RWPE1 (cell line): ENCODE measurements at regions not wholly inside any gene's neighbourhood (a gene's known extent, or its start where the extent isn't known, plus 50 kb on each side); places are given as distances from the start of the nearest gene placed in this dataset.

Experiments used
- CTCF ChIA-PET: fragments of 350-600 bp; sonication (Branson Sonifier 250); formaldehyde crosslinking; extraction: SDS; loops from one replicate; lab custom pipeline; 2021; lab: Yijun Ruan, JAX
- POLR2A ChIA-PET: fragments of 400-600 bp; formaldehyde crosslinking; extraction: SDS; loops from one replicate; lab custom pipeline; 2020; ENCODE audit warnings: antibody characterized with exemption; ENCODE audit not compliant: low non-redundant PET; lab: Yijun Ruan, JAX
- DNase-seq: peaks from one replicate; pipeline ENCODE4 v3.0.0; 2012; ENCODE audit warnings: low spot score
- H3K27ac ChIP-seq: fragments of 450-650 bp; 2 replicates; pipeline ENCODE4 v1.5.1; 2017
- CTCF ChIP-seq: fragments of 450-650 bp; conservative IDR thresholded peaks from 2 replicates; pipeline ENCODE4 v1.5.1; 2017; ENCODE audit warnings: low read depth, mild to moderate bottlenecking

- H3K27ac ChIP-seq, result no peak overlapping the region
- POLR2A ChIA-PET, result no interaction called here
- no peak for TF ChIP-seq CTCF
- CTCF ChIA-PET, result no interaction called here
- no peak for DNase-seq
Observed at GRCh38 chr4:35760807-35761206, 483.5 kb downstream of the ARAP2 start.

GRCh38 chr4:35771571-35771970 lies 472.7 kb downstream of the ARAP2 start:
- DNase-seq, result no peak
- POLR2A ChIA-PET, result no interaction called here
- CTCF ChIA-PET, result interaction anchor here (0.5 kb wide), 1 partner anchor 430 kb away, joined by 4 read pairs; no protein-coding TSS in a partner anchor
- TF ChIP-seq CTCF, result no peak
- H3K27ac ChIP-seq, result no peak overlapping the region

GRCh38 chr4:35772291-35772690 lies 472.0 kb downstream of the ARAP2 start:
- POLR2A ChIA-PET, result no interaction called here

GRCh38 chr4:35789899-35790574 lies 454.3 kb downstream of the ARAP2 start:
- no peak for DNase-seq
- H3K27ac ChIP-seq, result no peak overlapping the region
- ChIA-PET POLR2A (no interaction called here), CTCF (interaction anchor here (0.6 kb wide), 1 partner anchor 633 kb away, joined by 3 read pairs; no protein-coding TSS in a partner anchor)
- no peak for TF ChIP-seq CTCF

More at GRCh38 chr4:35772291-35772690, 472.0 kb downstream of the ARAP2 start:
- peak; percentile 30 for DNase-seq
- CTCF ChIA-PET, result interaction anchor here (0.7 kb wide), 1 partner anchor 384 kb away, joined by 3 read pairs; no protein-coding TSS in a partner anchor
- no peak overlapping the region for H3K27ac ChIP-seq
- TF ChIP-seq CTCF, result no peak

- DNase-seq, result no peak
- TF ChIP-seq CTCF, result no peak
- H3K27ac ChIP-seq, result no peak overlapping the region
- ChIA-PET POLR2A (no interaction called here), CTCF (no interaction called here)
Observed at GRCh38 chr4:35793045-35793722, 451.1 kb downstream of the ARAP2 start.

GRCh38 chr4:35793766-35794165 lies 450.5 kb downstream of the ARAP2 start:
- ChIA-PET POLR2A (no interaction called here), CTCF (no interaction called here)
- no peak for DNase-seq
- TF ChIP-seq CTCF, result no peak
- H3K27ac ChIP-seq, result no peak overlapping the region
